H1 (cell line): ENCODE measurements at regions not wholly inside any gene's neighbourhood (a gene's known extent, or its start where the extent isn't known, plus 50 kb on each side); places are given as distances from the start of the nearest gene placed in this dataset.

Source experiments
- HDAC6 ChIP-seq: IDR thresholded peaks from one replicate; pipeline ENCODE4 v1.7.1; 2012; ENCODE audit warnings: low read depth, mild to moderate bottlenecking, inconsistent platforms, low read length, moderate library complexity
- KDM5A ChIP-seq: fragments of 200-600 bp; IDR thresholded peaks from 2 replicates; pipeline ENCODE4 v1.7.1; 2012; ENCODE audit warnings: mild to moderate bottlenecking, low read length, inconsistent platforms, mixed read lengths
- POLR2A ChIP-seq, 2 experiments: IDR thresholded peaks; 1 replicate in 1 of 2; 2 replicates in 1 of 2; pipeline ENCODE4 v1.6.1; 2011; ENCODE audit warnings: low read depth in 2 of 2, low read length in 2 of 2, mild to moderate bottlenecking in 2 of 2; ENCODE audit errors: control extremely low read depth in 1 of 2
- YY1 ChIP-seq: IDR thresholded peaks from 2 replicates; pipeline ENCODE4 v1.6.1; 2011; ENCODE audit warnings: low read depth, mild to moderate bottlenecking, low read length
- TF ChIP-seq, protein P1 (sequence below): IDR thresholded peaks from 2 replicates; pipeline ENCODE4 v1.6.1; 2012; ENCODE audit warnings: inconsistent platforms
- TF ChIP-seq, protein P2 (sequence below): IDR thresholded peaks from 2 replicates; pipeline ENCODE4 v1.6.1; 2012; ENCODE audit warnings: low read length, inconsistent platforms

DNA sequence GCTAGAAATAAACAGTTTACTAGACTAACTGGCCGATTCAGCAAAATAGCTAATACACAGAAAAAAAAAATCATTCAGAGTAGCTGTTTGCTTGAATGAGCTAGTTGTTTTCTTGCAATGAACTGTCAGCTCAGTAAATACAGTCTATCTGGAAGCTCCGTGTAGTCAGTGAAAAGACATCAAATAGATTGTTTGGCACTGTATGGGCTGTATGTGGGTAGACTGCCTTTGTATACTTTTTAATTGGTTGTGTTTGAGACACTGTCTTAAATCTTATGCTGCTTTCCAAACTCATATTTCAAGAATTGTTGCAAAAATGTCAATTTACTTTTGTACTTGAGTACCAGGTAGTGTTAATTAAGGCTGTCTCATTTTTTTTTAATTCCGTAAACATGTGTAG, 61.6 kb upstream of the GPR174 start (continued):
- TF ChIP-seq, protein P1, sequence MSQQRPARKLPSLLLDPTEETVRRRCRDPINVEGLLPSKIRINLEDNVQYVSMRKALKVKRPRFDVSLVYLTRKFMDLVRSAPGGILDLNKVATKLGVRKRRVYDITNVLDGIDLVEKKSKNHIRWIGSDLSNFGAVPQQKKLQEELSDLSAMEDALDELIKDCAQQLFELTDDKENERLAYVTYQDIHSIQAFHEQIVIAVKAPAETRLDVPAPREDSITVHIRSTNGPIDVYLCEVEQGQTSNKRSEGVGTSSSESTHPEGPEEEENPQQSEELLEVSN: no peak
- TF ChIP-seq, protein P2, sequence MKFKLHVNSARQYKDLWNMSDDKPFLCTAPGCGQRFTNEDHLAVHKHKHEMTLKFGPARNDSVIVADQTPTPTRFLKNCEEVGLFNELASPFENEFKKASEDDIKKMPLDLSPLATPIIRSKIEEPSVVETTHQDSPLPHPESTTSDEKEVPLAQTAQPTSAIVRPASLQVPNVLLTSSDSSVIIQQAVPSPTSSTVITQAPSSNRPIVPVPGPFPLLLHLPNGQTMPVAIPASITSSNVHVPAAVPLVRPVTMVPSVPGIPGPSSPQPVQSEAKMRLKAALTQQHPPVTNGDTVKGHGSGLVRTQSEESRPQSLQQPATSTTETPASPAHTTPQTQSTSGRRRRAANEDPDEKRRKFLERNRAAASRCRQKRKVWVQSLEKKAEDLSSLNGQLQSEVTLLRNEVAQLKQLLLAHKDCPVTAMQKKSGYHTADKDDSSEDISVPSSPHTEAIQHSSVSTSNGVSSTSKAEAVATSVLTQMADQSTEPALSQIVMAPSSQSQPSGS: no peak
- TF ChIP-seq POLR2A (IDR thresholded peaks at IDR 0.05; ENCODE audit: control extremely low read depth in 1 of 2, low read depth in 2 of 2, low read length in 2 of 2) (no peak), HDAC6 (no peak), YY1 (no peak), KDM5A (no peak)
